HL-60 (cell line): ENCODE measurements at regions not wholly inside any gene's neighbourhood (a gene's known extent, or its start where the extent isn't known, plus 50 kb on each side); places are given as distances from the start of the nearest gene placed in this dataset.

Experiments
- DNase-seq, 2 experiments: peaks; one replicate each; pipeline ENCODE4 v3.0.0-alpha.2; 2010 to 2020; ENCODE audit warnings: low read depth in 1 of 2, low spot score in 1 of 2
- H3K27ac ChIP-seq: fragments of 250-450 bp; sonication (Bioruptor Pico); replicated peaks from 2 replicates; pipeline ENCODE4 v1.5.1; 2020; ENCODE audit warnings: mild to moderate bottlenecking, moderate library complexity
- H3K27me3 ChIP-seq: fragments of 250-450 bp; sonication (Bioruptor Pico); 2 replicates; pipeline ENCODE4 v1.5.1; 2021; ENCODE audit warnings: mild to moderate bottlenecking, moderate library complexity; ENCODE audit not compliant: insufficient read depth, poor library complexity, severe bottlenecking
- H3K4me3 ChIP-seq: replicated peaks from 2 replicates; pipeline ENCODE4 v1.5.1; 2011; ENCODE audit warnings: mild to moderate bottlenecking, control low read depth, low read length; ENCODE audit not compliant: insufficient read depth
- CTCF ChIP-seq: IDR thresholded peaks from one replicate; pipeline ENCODE4 v1.5.1; 2011; ENCODE audit warnings: low read length, control low read depth, inconsistent platforms; ENCODE audit not compliant: insufficient read depth
- GABPA ChIP-seq: IDR thresholded peaks from 2 replicates; pipeline ENCODE4 v1.6.1; 2012; ENCODE audit warnings: low read depth
- POLR2AphosphoS5 ChIP-seq: IDR thresholded peaks from 2 replicates; pipeline ENCODE4 v1.6.1; 2012; ENCODE audit warnings: low read depth
- REST ChIP-seq: IDR thresholded peaks from 2 replicates; pipeline ENCODE4 v1.6.1; 2012; ENCODE audit warnings: low read depth; ENCODE audit not compliant: insufficient replicate concordance
- SPI1 ChIP-seq: IDR thresholded peaks from 2 replicates; pipeline ENCODE4 v1.6.1; 2012; ENCODE audit warnings: low read depth, mild to moderate bottlenecking, borderline replicate concordance

DNA sequence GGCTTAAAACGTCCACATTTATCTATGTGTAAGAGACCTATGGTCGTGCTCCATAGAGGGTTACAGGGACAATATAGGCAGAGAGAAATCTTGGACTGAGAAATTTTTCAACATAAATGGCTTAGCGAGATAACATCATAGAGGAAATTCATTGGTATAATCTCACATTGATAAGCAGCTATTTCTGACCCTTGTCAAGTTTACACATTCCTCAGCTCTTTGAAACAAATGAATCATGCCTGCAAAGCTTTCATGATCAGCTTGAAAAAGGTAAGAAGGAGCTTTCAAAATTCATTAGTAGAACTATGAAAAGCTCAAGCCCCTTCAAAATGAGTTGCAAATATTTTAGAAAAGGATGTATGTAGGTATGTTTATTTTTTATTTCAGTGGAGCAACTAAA lies 478.8 kb downstream of the NEBL start:
- Histone ChIP-seq H3K27ac (no peak overlapping the region), H3K27me3 (no peaks in the 10 kb centered on the region), H3K4me3 (no peak overlapping the region)
- TF ChIP-seq CTCF (no peak), REST (no peak), POLR2AphosphoS5 (no peak), GABPA (no peak), SPI1 (no peak)
- DNase-seq: no peak

- Histone ChIP-seq H3K4me3 (no peak overlapping the region), H3K27me3 (no peaks in the 10 kb centered on the region), H3K27ac (no peak overlapping the region)
- DNase-seq: no peak
- no peak for TF ChIP-seq CTCF
- no peak for TF ChIP-seq POLR2AphosphoS5
- no peak for TF ChIP-seq SPI1
- no peak for TF ChIP-seq REST
- TF ChIP-seq GABPA: no peak
Observed at GRCh38 chr10:20417791-20418190, 479.3 kb downstream of the NEBL start.

DNA sequence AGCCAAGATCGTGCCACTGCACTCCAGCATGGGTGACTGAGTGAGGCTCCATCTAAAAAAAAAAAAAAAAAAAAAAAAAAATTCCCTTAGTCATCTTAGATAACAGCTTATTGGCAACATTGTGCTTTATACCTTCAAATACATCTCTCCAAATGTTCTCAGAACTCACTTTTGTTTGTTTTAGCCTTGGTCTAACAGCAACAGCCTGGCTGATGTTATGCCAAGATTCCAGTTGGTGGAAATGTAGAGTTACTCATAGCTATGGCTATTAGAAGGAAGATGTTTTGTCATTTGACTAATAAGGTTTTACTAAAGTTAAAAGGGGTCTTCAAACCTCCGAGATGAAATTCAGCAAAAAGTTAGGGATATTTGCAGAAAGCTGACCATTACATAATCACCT lies 481.4 kb downstream of the NEBL start:
- TF ChIP-seq REST (no peak), SPI1 (no peak), GABPA (no peak), CTCF (no peak), POLR2AphosphoS5 (no peak)
- no peak for DNase-seq
- Histone ChIP-seq H3K27me3 (no peaks in the 10 kb centered on the region), H3K27ac (no peak overlapping the region), H3K4me3 (no peak overlapping the region)
